ENCODE measurements at regions not wholly inside any gene's neighbourhood (a gene's known extent, or its start where the extent isn't known, plus 50 kb on each side); places are given as distances from the start of the nearest gene placed in this dataset.

GRCh38 chr18:47720741-47721140 is 209.7 kb downstream of the SMAD2 start:
- TF ChIP-seq, protein P1, sequence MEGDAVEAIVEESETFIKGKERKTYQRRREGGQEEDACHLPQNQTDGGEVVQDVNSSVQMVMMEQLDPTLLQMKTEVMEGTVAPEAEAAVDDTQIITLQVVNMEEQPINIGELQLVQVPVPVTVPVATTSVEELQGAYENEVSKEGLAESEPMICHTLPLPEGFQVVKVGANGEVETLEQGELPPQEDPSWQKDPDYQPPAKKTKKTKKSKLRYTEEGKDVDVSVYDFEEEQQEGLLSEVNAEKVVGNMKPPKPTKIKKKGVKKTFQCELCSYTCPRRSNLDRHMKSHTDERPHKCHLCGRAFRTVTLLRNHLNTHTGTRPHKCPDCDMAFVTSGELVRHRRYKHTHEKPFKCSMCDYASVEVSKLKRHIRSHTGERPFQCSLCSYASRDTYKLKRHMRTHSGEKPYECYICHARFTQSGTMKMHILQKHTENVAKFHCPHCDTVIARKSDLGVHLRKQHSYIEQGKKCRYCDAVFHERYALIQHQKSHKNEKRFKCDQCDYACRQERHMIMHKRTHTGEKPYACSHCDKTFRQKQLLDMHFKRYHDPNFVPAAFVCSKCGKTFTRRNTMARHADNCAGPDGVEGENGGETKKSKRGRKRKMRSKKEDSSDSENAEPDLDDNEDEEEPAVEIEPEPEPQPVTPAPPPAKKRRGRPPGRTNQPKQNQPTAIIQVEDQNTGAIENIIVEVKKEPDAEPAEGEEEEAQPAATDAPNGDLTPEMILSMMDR (IDR thresholded peaks at IDR 0.05; ENCODE audit: insufficient read depth, low read depth, low read length): no peak
- no peak for TF ChIP-seq EZH2 (IDR thresholded peaks at IDR 0.05; ENCODE audit: insufficient read depth, low read length)

All from astrocyte (in vitro differentiated cells and primary cell).